Keratinocyte (primary cell): ENCODE measurements at regions not wholly inside any gene's neighbourhood (a gene's known extent, or its start where the extent isn't known, plus 50 kb on each side); places are given as distances from the start of the nearest gene placed in this dataset.

Experiments
- DNase-seq: peaks from one replicate; pipeline ENCODE4 v3.0.0-alpha.2; 2011; ENCODE audit warnings: low read depth, missing footprints, low spot score
- FAIRE-seq: peaks from 2 replicates; lab custom pipeline; 2011; peaks lifted over from hg19 to GRCh38; lab: Jason Lieb, UNC
- H2AFZ ChIP-seq: 2 replicates; pipeline ENCODE4 v1.6.0; 2012; ENCODE audit warnings: low read length, control low read depth, inconsistent platforms; ENCODE audit not compliant: control insufficient read depth
- H3K27ac ChIP-seq: 2 replicates; pipeline ENCODE4 v1.5.1; 2011; ENCODE audit warnings: low read length; ENCODE audit not compliant: control insufficient read depth, insufficient read depth
- H3K27me3 ChIP-seq: 3 replicates; pipeline ENCODE4 v1.6.0; 2011; ENCODE audit warnings: low read length; ENCODE audit not compliant: control insufficient read depth, insufficient read depth; ENCODE audit errors: extremely low read depth
- H3K36me3 ChIP-seq, 2 experiments: 2 replicates in 1 of 2; 3 replicates in 1 of 2; pipeline ENCODE4 v1.5.1; 2011; ENCODE audit warnings: low read length in 2 of 2, mild to moderate bottlenecking in 1 of 2; ENCODE audit not compliant: control insufficient read depth in 2 of 2, insufficient read depth in 2 of 2; ENCODE audit errors: extremely low read depth in 1 of 2
- H3K4me1 ChIP-seq: 3 replicates; pipeline ENCODE4 v1.5.1; 2011; ENCODE audit warnings: low read length; ENCODE audit not compliant: control insufficient read depth, insufficient read depth; ENCODE audit errors: extremely low read depth
- H3K4me2 ChIP-seq: 3 replicates; pipeline ENCODE4 v1.6.0; 2011; ENCODE audit warnings: low read depth, low read length; ENCODE audit not compliant: control insufficient read depth, insufficient read depth; ENCODE audit errors: extremely low read depth
- H3K4me3 ChIP-seq, 3 experiments: fragments of 200-600 bp in 1 of 3; sonication (generic) in 1 of 3; 2 replicates in 2 of 3; 3 replicates in 1 of 3; pipeline ENCODE4 v1.5.1; 2011 to 2016; ENCODE audit warnings: low read length in 3 of 3, mild to moderate bottlenecking in 3 of 3, control low read depth in 2 of 3, inconsistent platforms in 1 of 3, low read depth in 1 of 3, mixed read lengths in 1 of 3, mixed run types in 1 of 3, moderate library complexity in 1 of 3; ENCODE audit not compliant: control insufficient read depth in 2 of 3, insufficient read depth in 2 of 3; ENCODE audit errors: extremely low read depth in 1 of 3
- H3K79me2 ChIP-seq: 2 replicates; pipeline ENCODE4 v1.6.0; 2012; ENCODE audit warnings: low read length; ENCODE audit not compliant: control insufficient read depth, insufficient read depth
- H3K9ac ChIP-seq: 3 replicates; pipeline ENCODE4 v1.6.0; 2011; ENCODE audit warnings: low read length; ENCODE audit not compliant: control insufficient read depth, insufficient read depth; ENCODE audit errors: extremely low read depth
- H3K9me1 ChIP-seq: 3 replicates; pipeline ENCODE4 v1.6.0; 2011; ENCODE audit warnings: low read length; ENCODE audit not compliant: control insufficient read depth, insufficient read depth; ENCODE audit errors: extremely low read depth
- H3K9me3 ChIP-seq: 2 replicates; pipeline ENCODE4 v1.5.1; 2012; ENCODE audit warnings: low read depth, low read length; ENCODE audit not compliant: control insufficient read depth
- H4K20me1 ChIP-seq: 3 replicates; pipeline ENCODE4 v1.6.0; 2011; ENCODE audit warnings: low read length; ENCODE audit not compliant: control insufficient read depth, insufficient read depth; ENCODE audit errors: extremely low read depth
- CTCF ChIP-seq, 3 experiments: IDR thresholded peaks in 1 of 3; conservative IDR thresholded peaks in 1 of 3; optimal IDR thresholded peaks in 1 of 3; 2 replicates in 2 of 3; 3 replicates in 1 of 3; pipeline versions ENCODE3 to v1.5.1; 2011; ENCODE audit warnings: low read length in 3 of 3, mild to moderate bottlenecking in 3 of 3, moderate library complexity in 2 of 3, control low read depth in 1 of 3, inconsistent platforms in 1 of 3; ENCODE audit not compliant: insufficient read depth in 2 of 3; ENCODE audit errors: extremely low read depth in 1 of 3
- EZH2 ChIP-seq: IDR thresholded peaks from one replicate; pipeline ENCODE4 v1.6.1; 2012; ENCODE audit warnings: inconsistent platforms, mild to moderate bottlenecking, low read length, moderate library complexity
- dilution Hi-C: fragments of 300-500 bp; cut with MboI; formaldehyde crosslinking; loops from one replicate; pipeline ENCODE4 v1.7.0; 2020; ENCODE audit warnings: low sequenced_read_pairs; ENCODE audit not compliant: extremely low pct_ligation_motif_present

GRCh38 chr11:70601861-70602538 is 203.7 kb downstream of the CTTN start:
- Histone ChIP-seq H3K4me1 (peaks cover 7% of the 10 kb centered on the region), H3K27ac (no peak overlapping the region), H3K27me3 (no peaks in the 10 kb centered on the region), H2AFZ (no peak overlapping the region), H3K4me3 (no peak overlapping the region), H3K4me2 (no peak overlapping the region), H3K9me3 (no peaks in the 10 kb centered on the region), H3K79me2 (no peaks in the 10 kb centered on the region), H3K9ac (no peak overlapping the region), H3K36me3 (no peaks in the 10 kb centered on the region), H3K9me1 (no peaks in the 10 kb centered on the region), H4K20me1 (no peaks in the 10 kb centered on the region)
- DNase-seq = no peak
- TF ChIP-seq CTCF (optimal IDR thresholded peaks at IDR 0.05 in 1 of 3, IDR thresholded peaks at IDR 0.05 in 1 of 3, conservative IDR thresholded peaks at IDR 0.05 in 1 of 3; ENCODE audit: extremely low read depth in 1 of 3, insufficient read depth in 2 of 3, low read length in 3 of 3) = no peak
- TF ChIP-seq EZH2 = no peak
- FAIRE-seq = no peak
- dilution Hi-C loops = no loop called here

- Histone ChIP-seq H2AFZ (no peak overlapping the region), H3K27me3 (no peaks in the 10 kb centered on the region), H3K36me3 (no peaks in the 10 kb centered on the region), H4K20me1 (no peaks in the 10 kb centered on the region), H3K27ac (no peak overlapping the region), H3K4me3 (no peak overlapping the region), H3K4me2 (no peak overlapping the region), H3K79me2 (no peaks in the 10 kb centered on the region), H3K9me3 (no peaks in the 10 kb centered on the region), H3K9me1 (no peaks in the 10 kb centered on the region), H3K4me1 (peaks cover 7% of the 10 kb centered on the region), H3K9ac (no peak overlapping the region)
- DNase-seq = no peak
- TF ChIP-seq EZH2 (no peak), CTCF (optimal IDR thresholded peaks at IDR 0.05 in 1 of 3, IDR thresholded peaks at IDR 0.05 in 1 of 3, conservative IDR thresholded peaks at IDR 0.05 in 1 of 3; ENCODE audit: extremely low read depth in 1 of 3, insufficient read depth in 2 of 3, low read length in 3 of 3) (no peak)
- FAIRE-seq = no peak
- dilution Hi-C loops = no loop called here
Observed at GRCh38 chr11:70603114-70603755, 204.9 kb downstream of the CTTN start.
